GM11168 (cell line): ENCODE measurements at regions not wholly inside any gene's neighbourhood (a gene's known extent, or its start where the extent isn't known, plus 50 kb on each side); places are given as distances from the start of the nearest gene placed in this dataset.

Experiments
- in situ Hi-C: fragments of 300-500 bp; cut with MboI; formaldehyde crosslinking; loops from one replicate; pipeline ENCODE4 v1.12.0; 2022; ENCODE audit warnings: low sequenced_read_pairs; ENCODE audit not compliant: unreplicated experiment

- in situ Hi-C loops: no loop called here
Observed at GRCh38 chr2:19244460-19245363, 113.7 kb downstream of the OSR1 start.

- in situ Hi-C loops: no loop called here
Observed at GRCh38 chr2:19238440-19239060, 119.9 kb downstream of the OSR1 start.

GRCh38 chr2:19235308-19235707 is 123.1 kb downstream of the OSR1 start:
- in situ Hi-C loops: no loop called here

DNA sequence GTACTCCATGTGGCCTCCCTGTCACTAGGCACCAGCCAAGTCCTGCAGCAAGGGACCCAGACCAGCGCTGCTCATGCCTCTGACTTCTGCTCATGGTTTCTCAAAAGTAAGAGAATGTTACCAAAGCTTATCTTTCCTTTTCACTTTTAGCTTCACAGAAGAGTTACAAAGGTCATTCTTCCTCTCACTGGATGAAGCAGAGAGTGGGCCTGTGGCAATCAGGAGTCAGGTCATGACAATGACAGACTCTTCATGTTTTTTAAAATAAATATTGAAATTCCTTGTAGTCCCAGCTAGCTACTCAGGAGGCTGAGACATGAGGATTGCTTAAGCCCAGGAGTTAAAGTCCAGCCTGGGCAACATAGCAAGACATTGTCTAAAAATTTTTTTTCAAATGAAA is 126.1 kb downstream of the OSR1 start:
- in situ Hi-C loops: no loop called here

DNA sequence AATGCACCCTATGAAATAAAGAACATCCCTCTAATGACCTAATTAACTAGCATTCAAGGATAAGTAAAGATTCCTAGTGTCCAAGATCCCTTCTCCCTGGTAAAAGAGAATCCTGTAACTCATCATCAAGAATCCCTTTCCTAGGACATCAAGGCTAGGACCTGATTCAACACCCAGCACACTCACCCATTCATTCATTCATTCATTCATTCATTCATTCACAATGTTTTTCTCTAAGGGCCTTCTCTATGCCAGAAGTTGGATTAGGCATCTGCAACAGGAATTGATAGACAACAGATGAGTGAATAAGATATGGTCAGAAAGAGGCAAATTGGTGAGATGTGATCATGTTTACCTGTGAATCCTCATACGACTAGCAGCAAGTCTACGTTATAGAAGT is 126.8 kb downstream of the OSR1 start:
- in situ Hi-C loops: no loop called here

DNA sequence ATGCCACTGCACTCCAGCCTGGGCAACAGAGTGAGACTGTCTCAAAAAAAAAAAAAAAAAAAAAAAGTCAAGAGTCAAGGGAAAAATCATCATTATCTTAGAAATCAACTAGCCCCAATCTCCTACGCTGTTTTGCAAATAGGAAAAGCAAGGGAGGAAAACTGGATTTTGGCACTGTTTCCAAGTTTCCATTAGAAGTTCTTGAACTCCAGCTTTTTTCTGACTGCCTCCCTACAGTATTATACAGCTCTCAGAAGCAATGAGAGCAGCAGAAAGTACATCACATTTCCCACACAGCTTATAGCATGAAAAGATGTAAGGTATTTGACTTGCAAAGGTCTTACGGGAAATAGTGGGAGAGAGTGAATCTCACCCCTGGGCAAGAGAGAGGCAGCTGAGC is 127.8 kb downstream of the OSR1 start:
- in situ Hi-C loops: no loop called here

DNA sequence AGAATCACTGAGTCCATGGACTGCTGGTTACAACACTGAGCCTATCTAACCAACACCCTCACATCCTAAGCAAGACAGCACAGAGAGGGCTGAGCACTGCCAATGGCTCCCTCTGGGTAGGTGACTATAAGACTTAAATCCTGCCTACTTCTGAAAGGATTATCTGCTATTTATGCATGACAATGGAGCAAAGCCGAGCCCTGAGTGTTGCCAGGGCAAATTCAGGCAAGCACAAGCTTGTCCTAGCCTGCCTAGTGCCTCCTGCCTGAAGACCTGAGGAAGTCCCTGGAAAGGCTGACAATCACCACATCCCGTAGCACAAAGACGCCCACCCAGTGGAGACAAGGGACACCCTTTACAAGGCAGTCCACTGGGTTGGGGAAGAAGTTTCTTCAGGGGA is 129.7 kb downstream of the OSR1 start:
- in situ Hi-C loops: no loop called here

- in situ Hi-C loops: no loop called here
Observed at GRCh38 chr2:19228181-19228593, 130.2 kb downstream of the OSR1 start.

GRCh38 chr2:19226871-19227270 is 131.6 kb downstream of the OSR1 start:
- in situ Hi-C loops: no loop called here

DNA sequence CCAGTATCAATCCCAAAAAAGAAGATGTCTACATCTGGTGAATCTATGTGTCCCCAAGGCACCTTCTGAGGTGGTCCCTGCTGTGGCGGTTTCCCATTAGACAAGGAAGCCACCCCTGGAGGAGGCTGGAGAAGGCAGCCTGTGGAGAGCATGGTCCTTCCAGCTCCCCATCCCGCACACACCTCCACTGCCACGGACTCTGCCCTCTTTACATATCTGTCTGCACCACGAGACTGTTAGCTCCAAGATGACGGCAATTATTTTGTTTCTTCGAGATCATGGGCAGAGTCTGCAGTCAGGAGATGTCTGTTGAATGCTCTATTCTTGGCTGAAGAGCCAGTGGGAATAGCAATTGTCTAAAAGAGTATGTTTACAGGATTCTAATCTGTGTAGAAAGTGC is 132.0 kb downstream of the OSR1 start:
- in situ Hi-C loops: no loop called here

DNA sequence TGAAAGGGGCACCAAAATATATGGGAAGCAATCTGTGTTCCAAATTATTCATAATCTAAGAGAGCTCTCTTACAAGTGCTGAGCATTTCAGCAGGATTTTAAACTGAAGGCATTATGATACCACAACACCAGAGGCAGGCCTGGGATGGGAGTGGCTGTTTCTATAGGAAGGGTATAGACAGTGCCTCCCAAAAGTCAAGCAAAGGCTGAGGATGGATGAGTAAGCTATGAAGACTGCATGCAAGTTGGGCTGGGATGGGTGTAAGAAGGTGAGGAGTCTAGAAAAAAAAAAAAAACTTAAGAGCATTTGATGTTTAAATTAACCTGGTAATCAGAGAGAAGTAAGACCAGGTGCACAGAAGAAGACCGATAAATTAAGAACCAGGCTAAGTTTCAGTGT is 132.5 kb downstream of the OSR1 start:
- in situ Hi-C loops: no loop called here

- in situ Hi-C loops: no loop called here
Observed at GRCh38 chr2:19225126-19225525, 133.3 kb downstream of the OSR1 start.

- in situ Hi-C loops: no loop called here
Observed at GRCh38 chr2:19224486-19224885, 133.9 kb downstream of the OSR1 start.

GRCh38 chr2:19224011-19224410 is 134.4 kb downstream of the OSR1 start:
- in situ Hi-C loops: no loop called here

DNA sequence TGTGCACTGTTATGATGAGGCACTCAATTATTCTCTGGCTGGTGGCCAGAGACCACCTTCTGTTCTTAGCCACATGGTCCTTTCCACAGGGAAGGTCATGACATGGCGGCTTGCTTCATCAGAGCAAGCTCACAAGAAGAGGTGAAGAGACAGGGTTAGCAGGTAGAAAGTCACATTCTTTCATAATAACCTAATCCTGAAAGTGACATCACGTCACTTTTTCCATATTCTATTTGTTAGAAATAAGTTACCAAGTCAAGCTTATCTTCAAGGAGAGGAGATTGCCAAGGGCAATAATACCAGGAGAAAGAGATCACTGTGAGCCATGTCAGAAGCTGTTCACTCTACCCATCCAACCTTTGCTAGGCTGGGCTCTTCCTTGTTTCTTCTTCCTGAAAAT is 139.4 kb downstream of the OSR1 start:
- in situ Hi-C loops: no loop called here

DNA sequence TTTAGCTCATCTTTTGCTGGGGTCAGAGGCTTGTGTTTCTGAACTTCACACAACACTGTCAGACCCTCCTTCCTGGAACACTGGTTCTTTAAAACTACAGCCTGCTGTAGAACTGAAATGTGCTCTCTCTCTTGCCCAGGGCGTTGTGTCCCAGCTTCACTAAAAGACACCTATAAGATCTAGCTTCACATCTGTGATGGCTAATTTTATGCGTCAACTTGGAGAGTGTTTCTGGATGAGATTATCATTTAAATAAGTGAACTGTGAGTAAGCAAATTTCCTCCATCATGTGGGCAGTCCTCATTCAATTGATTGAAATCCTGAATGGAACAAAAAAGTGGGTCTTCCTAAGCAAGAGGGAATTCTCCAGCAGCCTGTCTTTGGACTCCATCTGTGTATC is 140.3 kb downstream of the OSR1 start:
- in situ Hi-C loops: no loop called here

DNA sequence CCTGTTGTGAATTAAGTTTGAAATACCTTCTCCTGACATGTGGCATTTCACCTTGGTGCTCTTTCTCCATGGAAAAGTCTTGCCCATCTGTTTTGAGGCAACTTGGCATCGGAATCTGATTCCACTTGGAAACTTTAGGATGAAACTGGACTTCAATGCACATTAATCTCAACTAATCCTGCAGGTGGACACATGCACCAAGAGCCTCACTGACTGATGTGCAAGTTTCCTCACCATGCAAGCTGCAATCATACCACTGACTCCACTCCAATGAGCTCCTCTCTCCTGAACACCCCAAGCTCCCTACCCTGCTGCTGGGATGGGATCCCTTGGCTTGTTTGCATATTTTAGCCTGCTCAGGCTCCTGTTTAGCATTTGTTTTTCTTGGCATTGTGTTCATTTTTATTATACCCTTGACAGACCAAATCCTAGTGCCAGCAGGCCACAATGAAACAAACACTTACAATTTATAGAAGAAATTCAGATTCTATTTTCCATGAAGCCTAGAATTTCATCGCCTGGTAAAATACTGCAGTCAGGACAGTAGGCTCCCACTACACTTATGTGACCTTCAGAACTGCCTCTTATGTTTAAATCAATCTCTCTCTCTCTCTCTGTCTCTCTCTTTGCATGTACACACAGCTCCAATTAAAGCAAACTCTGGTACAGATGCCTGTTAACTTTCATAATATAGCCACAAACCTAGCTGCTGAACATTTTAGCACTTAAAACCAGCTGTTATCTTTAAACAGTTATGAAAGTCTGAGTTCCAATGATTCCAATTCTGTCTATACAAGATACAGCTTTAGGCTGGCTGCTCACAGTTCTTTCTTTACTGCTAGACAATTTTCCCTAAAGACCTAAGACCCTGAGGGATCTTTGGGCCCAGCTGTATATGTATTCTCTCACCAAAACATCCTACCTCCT is 141.5 kb downstream of the OSR1 start:
- in situ Hi-C loops: no loop called here

GRCh38 chr2:19216238-19216637 is 142.2 kb downstream of the OSR1 start:
- in situ Hi-C loops: no loop called here

DNA sequence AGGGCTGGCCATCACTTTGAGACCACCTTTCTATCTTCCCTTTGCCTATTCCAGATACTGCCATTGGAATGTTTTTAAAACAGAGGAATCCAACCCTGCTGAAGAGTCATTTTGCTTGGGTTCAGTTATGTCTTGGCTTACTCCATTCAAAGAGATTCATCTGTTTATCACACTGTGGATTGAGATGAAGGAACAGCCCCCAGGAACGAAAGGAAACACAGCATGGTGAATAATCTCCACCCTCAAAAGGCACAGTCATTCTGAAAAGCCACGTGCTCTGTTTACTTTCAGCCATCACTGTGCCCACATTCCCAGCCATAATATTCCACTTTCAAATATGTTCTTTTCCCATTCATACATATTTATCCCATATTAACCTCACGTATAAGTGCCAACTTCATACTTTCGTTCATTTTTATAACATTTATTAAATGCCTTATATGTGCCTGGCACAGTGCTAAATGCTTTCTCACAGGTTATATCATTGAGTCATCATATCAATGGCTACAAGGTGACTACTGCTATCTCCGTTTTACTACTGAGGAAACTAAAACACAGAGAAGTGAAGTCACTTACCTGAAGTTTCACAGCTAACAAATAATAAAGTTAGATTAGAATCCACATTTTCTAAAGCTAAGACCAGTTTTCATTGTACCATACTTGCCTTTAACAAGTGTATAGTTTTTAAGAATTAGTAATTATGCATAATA is 143.6 kb downstream of the OSR1 start:
- in situ Hi-C loops: no loop called here
